GM19035 (cell line): ENCODE measurements at regions not wholly inside any gene's neighbourhood (a gene's known extent, or its start where the extent isn't known, plus 50 kb on each side); places are given as distances from the start of the nearest gene placed in this dataset.
"Not testable (repeated sequence)": the region's sequence is repeated elsewhere in the genome, so short reads cannot be mapped to it uniquely, and the experiment has no call there.

Experiments
- ATAC-seq: cut with Tn5 transposase; IDR thresholded peaks from one replicate; pipeline ENCODE4 v1.9.1; 2021; ENCODE audit not compliant: unreplicated experiment

- ATAC-seq: no peak
Measured at GRCh38 chr21:24420689-24421088, 1186.6 kb downstream of the MRPL39 start.

- not testable (repeated sequence) for ATAC-seq
Measured at GRCh38 chr21:24419641-24420040, 1187.6 kb downstream of the MRPL39 start.

DNA sequence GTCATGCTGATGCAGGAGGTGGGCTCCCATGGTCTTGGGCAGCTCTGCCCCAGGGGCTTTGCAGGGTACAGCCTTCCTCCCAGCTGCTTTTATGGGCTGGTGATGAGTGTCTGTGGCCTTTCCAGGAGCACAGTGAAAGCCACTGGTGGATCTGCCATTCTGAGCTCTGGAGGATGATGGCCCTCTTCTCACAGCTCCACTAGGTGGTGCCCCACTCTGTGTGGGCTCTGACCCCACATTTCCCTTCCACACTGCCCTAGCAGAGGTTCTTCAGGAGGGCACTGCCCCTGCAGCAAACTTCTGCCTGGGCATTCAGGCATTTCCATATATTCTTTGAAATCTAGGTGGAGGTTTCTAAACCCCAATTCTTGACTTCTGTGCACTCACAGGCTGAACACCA lies 1188.6 kb downstream of the MRPL39 start:
- ATAC-seq: no peak

DNA sequence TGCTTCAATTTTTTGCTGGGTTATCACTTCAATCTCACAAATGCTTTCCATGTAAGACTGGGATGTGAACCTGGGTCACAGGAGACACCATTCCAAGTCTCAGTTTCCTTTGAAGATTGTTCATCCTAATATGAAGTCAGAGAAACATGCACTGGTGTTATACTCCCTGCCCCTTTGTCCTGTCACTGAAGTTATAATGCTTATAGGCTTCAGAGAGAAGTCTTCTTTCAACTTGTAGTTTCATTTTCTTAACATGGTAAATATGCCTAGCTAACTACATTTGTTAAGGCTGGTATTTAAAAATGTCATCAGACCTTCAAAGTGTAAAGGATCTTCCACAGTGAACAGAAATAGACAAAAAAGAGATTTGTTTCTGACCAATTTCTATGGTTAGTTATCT lies 1195.9 kb downstream of the MRPL39 start:
- ATAC-seq: no peak

DNA sequence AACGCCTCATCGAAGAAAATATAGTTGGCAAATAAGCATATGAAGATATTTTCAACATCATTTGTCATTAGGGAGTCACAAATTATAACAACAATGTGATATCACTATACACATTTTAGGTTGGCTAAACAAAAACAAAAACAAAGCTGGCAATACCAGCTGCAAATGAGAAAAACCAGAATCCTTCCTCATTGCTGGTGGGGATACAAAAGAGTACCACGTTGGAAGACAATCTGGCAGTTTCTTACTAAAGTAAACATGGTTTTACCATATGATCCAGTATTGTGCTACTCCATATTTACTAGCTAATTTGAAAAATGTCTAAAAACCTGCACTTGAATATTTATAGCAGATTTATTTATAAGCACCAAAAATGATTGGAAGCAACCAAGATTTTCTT lies 1204.1 kb downstream of the MRPL39 start:
- ATAC-seq: no peak

DNA sequence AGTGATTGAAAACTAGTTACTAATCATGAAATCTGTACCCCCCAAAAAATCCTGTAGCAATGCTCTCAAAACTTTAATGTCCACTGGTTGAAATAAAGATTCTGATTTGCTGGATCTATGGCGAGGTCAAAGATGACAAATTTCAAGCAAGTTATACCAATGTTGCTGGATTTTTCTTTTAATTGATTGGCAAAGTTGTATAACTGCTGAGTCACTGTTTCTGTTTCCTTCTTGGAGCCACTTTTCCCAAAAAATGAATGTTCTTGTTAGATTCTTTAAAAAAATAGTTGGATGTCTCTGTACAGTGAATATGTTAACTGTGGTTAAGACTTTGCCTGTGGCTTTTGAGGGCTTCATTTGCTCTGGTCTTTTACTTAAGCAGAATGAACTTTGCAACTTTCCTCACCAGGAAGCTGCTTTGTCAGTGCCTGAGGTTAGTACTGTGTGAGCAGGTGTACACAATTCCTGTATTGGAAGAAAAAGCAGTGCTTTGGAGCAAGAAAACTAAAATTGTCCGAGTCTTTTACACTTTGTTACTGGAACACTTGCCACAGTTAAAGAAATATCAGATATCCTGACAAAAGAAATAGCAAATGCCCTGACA lies 1211.9 kb downstream of the MRPL39 start:
- no peak for ATAC-seq

- peak; percentile 62 for ATAC-seq
Measured at GRCh38 chr21:24375201-24375600, 1232.1 kb downstream of the MRPL39 start.

DNA sequence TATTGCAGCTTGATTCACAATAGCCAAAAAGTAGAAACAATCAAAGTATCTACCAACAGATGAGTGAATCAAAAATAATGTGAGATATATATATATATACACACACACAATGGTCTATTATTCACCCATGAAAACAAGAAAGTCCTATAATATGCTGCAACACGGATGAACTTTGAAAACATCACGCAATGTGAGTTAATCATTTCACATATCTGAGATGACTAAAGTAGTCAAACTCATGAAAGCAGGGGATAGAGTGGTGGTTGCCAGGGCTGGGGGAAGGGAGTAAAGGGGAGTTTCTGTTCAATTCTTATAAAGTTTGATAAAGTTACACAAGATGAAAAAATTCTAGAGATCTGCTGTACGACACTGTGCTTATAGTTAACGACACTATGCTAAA lies 1234.8 kb downstream of the MRPL39 start:
- no peak for ATAC-seq

DNA sequence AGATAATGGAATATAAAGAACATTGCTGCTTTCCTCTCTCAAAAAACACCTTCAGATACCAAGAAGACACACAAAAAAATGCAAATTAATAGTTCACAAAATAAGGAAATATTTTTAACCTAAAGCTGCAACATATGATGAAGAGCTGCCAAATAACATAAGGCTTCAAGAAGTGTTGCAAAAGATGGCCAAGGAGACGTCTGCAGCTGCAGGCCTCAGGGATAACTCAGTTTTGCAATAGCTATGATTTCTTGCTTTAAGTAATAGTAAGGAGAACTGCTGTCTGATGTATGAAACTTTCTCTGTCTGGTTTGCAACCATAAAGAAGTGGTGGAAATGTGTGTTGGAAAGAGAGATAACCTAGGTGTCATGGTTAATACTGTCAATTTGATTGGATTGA lies 1237.5 kb downstream of the MRPL39 start:
- no peak for ATAC-seq

GRCh38 chr21:24369278-24369677 lies 1238.0 kb downstream of the MRPL39 start:
- no peak for ATAC-seq

- ATAC-seq: no peak
Measured at GRCh38 chr21:24367936-24368335, 1239.3 kb downstream of the MRPL39 start.

GRCh38 chr21:24353492-24353891 lies 1253.8 kb downstream of the MRPL39 start:
- ATAC-seq: no peak

DNA sequence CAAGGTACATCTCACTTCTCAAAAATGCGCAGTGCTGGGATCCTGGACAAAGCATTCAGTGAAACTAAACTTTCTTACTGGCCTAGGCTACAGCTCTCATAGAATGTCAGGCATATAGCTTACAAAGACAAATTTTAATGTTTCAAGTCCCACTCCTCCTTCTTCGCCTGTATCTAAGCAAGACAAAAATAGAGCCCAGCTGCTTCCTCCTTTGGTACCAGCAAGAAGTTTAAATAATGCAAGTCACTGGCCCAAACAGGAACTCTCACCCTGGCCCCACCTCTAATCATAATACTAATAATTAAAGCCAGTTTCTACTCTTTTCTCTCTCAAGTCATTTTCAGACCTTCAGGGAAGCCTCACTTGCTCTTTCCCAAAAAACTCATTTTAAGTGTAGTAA lies 1267.9 kb downstream of the MRPL39 start:
- no peak for ATAC-seq

GRCh38 chr21:24336491-24336890 lies 1270.8 kb downstream of the MRPL39 start:
- ATAC-seq: no peak

GRCh38 chr21:24323536-24323935 lies 1283.7 kb downstream of the MRPL39 start:
- ATAC-seq: no peak

- ATAC-seq: no peak
Measured at GRCh38 chr21:24316277-24316922, 1290.9 kb downstream of the MRPL39 start.

DNA sequence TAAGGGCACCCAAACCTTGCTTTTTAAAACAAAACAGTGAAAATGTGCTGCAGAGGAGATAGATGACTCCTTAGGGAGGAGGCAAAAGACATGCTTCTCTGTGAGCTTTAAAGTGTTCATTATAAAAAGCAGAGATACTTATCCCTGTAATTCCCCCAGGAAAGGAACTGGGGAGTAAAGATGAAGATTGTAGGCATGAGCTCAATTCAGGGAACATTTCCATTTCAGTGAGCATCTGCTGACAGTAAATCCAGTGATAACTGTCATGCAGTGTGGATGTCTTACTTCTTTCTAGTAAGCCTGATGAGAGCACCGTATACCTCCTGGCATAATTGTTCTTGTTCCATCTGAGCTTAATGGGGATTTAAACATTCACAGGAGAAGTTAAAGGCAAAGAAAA lies 1296.5 kb downstream of the MRPL39 start:
- ATAC-seq: no peak

GRCh38 chr21:24308183-24308582 lies 1299.1 kb downstream of the MRPL39 start:
- no peak for ATAC-seq

- no peak for ATAC-seq
Measured at GRCh38 chr21:24302400-24302799, 1304.9 kb downstream of the MRPL39 start.

DNA sequence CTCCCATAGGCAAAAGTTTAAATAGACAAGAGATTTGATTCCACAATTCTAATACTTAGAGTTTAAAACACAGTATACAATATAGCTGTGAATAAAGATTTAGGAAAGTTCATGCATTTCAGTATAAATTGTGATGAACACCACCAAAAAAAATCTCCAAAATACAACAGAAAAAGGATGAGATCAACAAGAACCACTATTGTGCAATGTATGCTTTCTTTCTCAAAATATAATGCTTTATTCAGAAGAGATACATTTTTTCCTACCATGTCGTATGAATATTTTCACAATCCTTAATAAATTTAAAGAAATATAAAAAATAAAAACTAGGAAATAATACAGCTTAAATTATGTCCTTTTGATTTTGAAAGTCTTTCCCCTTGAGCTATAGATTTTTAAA lies 1309.2 kb downstream of the MRPL39 start:
- ATAC-seq: no peak

DNA sequence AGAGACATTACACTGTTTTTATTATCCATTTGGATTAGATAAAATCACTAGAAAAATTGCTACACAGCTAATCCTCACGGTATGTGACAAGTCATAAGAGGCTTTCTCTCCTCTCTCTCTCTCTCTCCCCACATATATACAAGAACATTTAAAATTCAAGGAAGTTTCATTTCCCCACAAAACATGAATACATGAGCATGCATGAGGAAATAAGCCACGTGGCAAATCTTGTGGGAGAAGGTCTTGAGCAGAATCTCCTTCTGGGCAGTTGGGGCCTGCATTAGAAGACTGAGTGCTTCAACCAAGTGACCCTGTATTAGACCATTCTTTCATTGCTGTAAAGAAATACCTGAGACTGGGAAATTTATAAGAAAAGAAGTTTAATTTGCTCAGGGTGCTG lies 1313.1 kb downstream of the MRPL39 start:
- ATAC-seq: no peak

GRCh38 chr21:24290151-24290833 lies 1317.0 kb downstream of the MRPL39 start:
- ATAC-seq: no peak
